ENCODE measurements at regions not wholly inside any gene's neighbourhood (a gene's known extent, or its start where the extent isn't known, plus 50 kb on each side); places are given as distances from the start of the nearest gene placed in this dataset.

- TF ChIP-seq SUZ12 (IDR thresholded peaks at IDR 0.05) (no peak), FOXA1 (IDR thresholded peaks at IDR 0.05) (no peak), ELF4 (IDR thresholded peaks at IDR 0.05) (no peak), L3MBTL2 (conservative IDR thresholded peaks at IDR 0.05) (no peak), FOXK2 (IDR thresholded peaks at IDR 0.05) (no peak), NFRKB (IDR thresholded peaks at IDR 0.05) (no peak), FOXM1 (IDR thresholded peaks at IDR 0.05; ENCODE audit: borderline replicate concordance) (no peak), CTBP1 (IDR thresholded peaks at IDR 0.05; ENCODE audit: borderline replicate concordance) (no peak), SP1 (IDR thresholded peaks at IDR 0.05) (no peak)
Observed at GRCh38 chr13:64266024-64266423, 2850.4 kb upstream of the PCDH20 start.

Data from HEK293T (cell line).